Keratinocyte (primary cell): ENCODE measurements at regions not wholly inside any gene's neighbourhood (a gene's known extent, or its start where the extent isn't known, plus 50 kb on each side); places are given as distances from the start of the nearest gene placed in this dataset.

Source experiments
- CTCF ChIP-seq, 3 experiments: IDR thresholded peaks in 1 of 3; conservative IDR thresholded peaks in 1 of 3; optimal IDR thresholded peaks in 1 of 3; 2 replicates in 2 of 3; 3 replicates in 1 of 3; pipeline versions ENCODE3 to v1.5.1; 2011; ENCODE audit warnings: low read length in 3 of 3, mild to moderate bottlenecking in 3 of 3, moderate library complexity in 2 of 3, control low read depth in 1 of 3, inconsistent platforms in 1 of 3; ENCODE audit not compliant: insufficient read depth in 2 of 3; ENCODE audit errors: extremely low read depth in 1 of 3
- EZH2 ChIP-seq: IDR thresholded peaks from one replicate; pipeline ENCODE4 v1.6.1; 2012; ENCODE audit warnings: inconsistent platforms, mild to moderate bottlenecking, low read length, moderate library complexity

GRCh38 chr2:236743921-236744280, 174.3 kb downstream of the ACKR3 start:
- no peak for TF ChIP-seq CTCF (optimal IDR thresholded peaks at IDR 0.05 in 1 of 3, IDR thresholded peaks at IDR 0.05 in 1 of 3, conservative IDR thresholded peaks at IDR 0.05 in 1 of 3; ENCODE audit: extremely low read depth in 1 of 3, insufficient read depth in 2 of 3, low read length in 3 of 3)
- no peak for TF ChIP-seq EZH2
